NB4 (cell line): ENCODE measurements at regions not wholly inside any gene's neighbourhood (a gene's known extent, or its start where the extent isn't known, plus 50 kb on each side); places are given as distances from the start of the nearest gene placed in this dataset.

Experiments used
- DNase-seq: peaks from one replicate; pipeline ENCODE4 v3.0.0; 2010; ENCODE audit warnings: low read depth
- H3K4me3 ChIP-seq: one replicate; pipeline ENCODE4 v1.5.1; 2011; ENCODE audit warnings: mild to moderate bottlenecking, low read depth, low read length, moderate library complexity
- CTCF ChIP-seq: IDR thresholded peaks from one replicate; pipeline ENCODE4 v1.5.1; 2012; ENCODE audit warnings: low read depth, low read length
- MAX ChIP-seq: IDR thresholded peaks from 2 replicates; pipeline ENCODE4 v1.6.1; 2011; ENCODE audit warnings: low read depth, low read length
- MYC ChIP-seq: IDR thresholded peaks from 2 replicates; pipeline ENCODE4 v1.6.1; 2011; ENCODE audit warnings: low read depth, low read length
- POLR2A ChIP-seq: IDR thresholded peaks from 2 replicates; pipeline ENCODE4 v1.6.1; 2011; ENCODE audit warnings: mild to moderate bottlenecking; ENCODE audit not compliant: insufficient read length; ENCODE audit errors: extremely low read depth

- H3K4me3 ChIP-seq = no peak overlapping the region
- DNase-seq = no peak
- TF ChIP-seq MAX = no peak
- TF ChIP-seq CTCF = no peak
- TF ChIP-seq MYC = no peak
- no peak for TF ChIP-seq POLR2A
Observed at GRCh38 chr11:129300099-129300498, 75.5 kb upstream of the BARX2 start.

GRCh38 chr11:129298988-129299387 lies 76.7 kb upstream of the BARX2 start:
- no peak overlapping the region for H3K4me3 ChIP-seq
- no peak for DNase-seq
- TF ChIP-seq MAX = no peak
- no peak for TF ChIP-seq MYC
- no peak for TF ChIP-seq CTCF
- TF ChIP-seq POLR2A = no peak

- TF ChIP-seq POLR2A (no peak), MAX (no peak), MYC (no peak), CTCF (no peak)
- DNase-seq = no peak
- no peak overlapping the region for H3K4me3 ChIP-seq
Observed at GRCh38 chr11:129295746-129296145, 79.9 kb upstream of the BARX2 start.

- H3K4me3 ChIP-seq = no peak overlapping the region
- TF ChIP-seq MAX = no peak
- no peak for TF ChIP-seq CTCF
- TF ChIP-seq POLR2A = no peak
- TF ChIP-seq MYC = no peak
- no peak for DNase-seq
Observed at GRCh38 chr11:129292771-129293170, 82.9 kb upstream of the BARX2 start.

- TF ChIP-seq POLR2A = no peak
- TF ChIP-seq CTCF = no peak
- no peak for TF ChIP-seq MYC
- TF ChIP-seq MAX = no peak
- DNase-seq = no peak
- no peak overlapping the region for H3K4me3 ChIP-seq
Observed at GRCh38 chr11:129292092-129292491, 83.6 kb upstream of the BARX2 start.

- TF ChIP-seq MAX = no peak
- TF ChIP-seq POLR2A = no peak
- no peak for TF ChIP-seq CTCF
- DNase-seq = no peak
- H3K4me3 ChIP-seq = no peak overlapping the region
Observed at GRCh38 chr11:129291546-129291945, 84.1 kb upstream of the BARX2 start.
